H1 (cell line): ENCODE measurements at regions not wholly inside any gene's neighbourhood (a gene's known extent, or its start where the extent isn't known, plus 50 kb on each side); places are given as distances from the start of the nearest gene placed in this dataset.

Experiments used
- CTCF ChIA-PET: fragments of 300-600 bp; sonication (Branson Sonifier 250); formaldehyde crosslinking; loops from one replicate; lab custom pipeline; 2021; ENCODE audit not compliant: partially characterized antibody; lab: Charles Lee
- POLR2A ChIA-PET: fragments of 300-600 bp; sonication (Branson Sonifier 250); formaldehyde crosslinking; loops from one replicate; lab custom pipeline; 2021; ENCODE audit warnings: inconsistent platforms; ENCODE audit not compliant: partially characterized antibody; lab: Charles Lee
- DNase-seq, 2 experiments: peaks; one replicate each; pipeline versions ENCODE4 v3.0.0 to v3.0.0-alpha.2; 2010 to 2022; ENCODE audit warnings: low spot score in 2 of 2, low read depth in 1 of 2, mixed read lengths in 1 of 2
- FAIRE-seq: peaks from 2 replicates; lab custom pipeline; 2011; peaks lifted over from hg19 to GRCh38; lab: Jason Lieb, UNC
- H2AFZ ChIP-seq: 2 replicates; pipeline ENCODE4 v1.8.1; 2012; ENCODE audit warnings: low read length, inconsistent platforms
- H2AK5ac ChIP-seq: 2 replicates; pipeline ENCODE4 v1.6.1; 2013; ENCODE audit warnings: low read depth, low read length
- H2BK120ac ChIP-seq: replicated peaks from 2 replicates; pipeline ENCODE3; 2013; ENCODE audit warnings: low read depth, low read length, inconsistent platforms
- H2BK12ac ChIP-seq: 2 replicates; pipeline ENCODE4 v1.6.1; 2013; ENCODE audit warnings: low read depth, low read length
- H2BK15ac ChIP-seq: 2 replicates; pipeline ENCODE4 v1.6.1; 2013; ENCODE audit warnings: low read length
- H2BK20ac ChIP-seq: 2 replicates; pipeline ENCODE4 v1.6.1; 2013; ENCODE audit warnings: low read length
- H2BK5ac ChIP-seq: 2 replicates; pipeline ENCODE4 v1.6.1; 2013; ENCODE audit warnings: low read depth, low read length
- H3K14ac ChIP-seq: 2 replicates; pipeline ENCODE4 v1.6.1; 2013; ENCODE audit warnings: inconsistent platforms; ENCODE audit not compliant: insufficient read length
- H3K18ac ChIP-seq: 2 replicates; pipeline ENCODE4 v1.6.1; 2013; ENCODE audit warnings: low read length; ENCODE audit errors: extremely low read depth
- H3K23ac ChIP-seq: 2 replicates; pipeline ENCODE4 v1.6.1; 2013; ENCODE audit warnings: inconsistent platforms; ENCODE audit not compliant: insufficient read length
- H3K23me2 ChIP-seq: 2 replicates; pipeline ENCODE4 v1.6.1; 2013; ENCODE audit warnings: low read depth, low read length
- H3K27ac ChIP-seq: 2 replicates; pipeline ENCODE4 v1.6.1; 2011; ENCODE audit warnings: low read depth, low read length, inconsistent platforms
- H3K27me3 ChIP-seq, 4 experiments: replicated peaks in 1 of 4; 1 replicate in 1 of 4; 2 replicates in 3 of 4; pipeline versions ENCODE4 v1.6.1 to v1.8.1; 2011 to 2013; ENCODE audit warnings: low read length in 3 of 4, mild to moderate bottlenecking in 3 of 4, inconsistent platforms in 2 of 4, mixed read lengths in 2 of 4, moderate library complexity in 1 of 4; ENCODE audit not compliant: control insufficient read depth in 3 of 4, insufficient read depth in 3 of 4; ENCODE audit errors: extremely low read depth in 1 of 4
- H3K36me3 ChIP-seq, 4 experiments: 2 replicates each; pipeline versions ENCODE4 v1.6.1 to v1.8.1; 2011 to 2013; ENCODE audit warnings: mild to moderate bottlenecking in 4 of 4, low read length in 3 of 4, moderate library complexity in 2 of 4, control low read depth in 1 of 4, inconsistent platforms in 1 of 4; ENCODE audit not compliant: insufficient read depth in 4 of 4, control insufficient read depth in 2 of 4
- H3K4ac ChIP-seq: replicated peaks from 2 replicates; pipeline ENCODE3; 2013; ENCODE audit warnings: low read length, low read depth, mixed read lengths, inconsistent platforms; ENCODE audit not compliant: insufficient read length
- H3K4me1 ChIP-seq, 4 experiments: replicated peaks in 1 of 4; 1 replicate in 1 of 4; 2 replicates in 3 of 4; pipeline versions ENCODE4 v1.6.1 to v1.8.1; 2011 to 2013; ENCODE audit warnings: low read length in 3 of 4, inconsistent platforms in 2 of 4, mixed read lengths in 1 of 4; ENCODE audit not compliant: insufficient read depth in 4 of 4, control insufficient read depth in 3 of 4
- H3K4me2 ChIP-seq, 2 experiments: 2 replicates each; pipeline versions ENCODE4 v1.6.1 to v1.8.1; 2011 to 2013; ENCODE audit warnings: low read depth in 2 of 2, low read length in 2 of 2, control low read depth in 1 of 2, inconsistent platforms in 1 of 2, mild to moderate bottlenecking in 1 of 2; ENCODE audit not compliant: insufficient read depth in 1 of 2
- H3K4me3 ChIP-seq, 4 experiments: fragments of 200-600, 300-600 bp in 1 of 4; sonication (generic), shearing (Covaris generic), sonication (Bioruptor Twin) in 1 of 4; 2 replicates each; pipeline versions ENCODE4 v1.5.1 to v1.8.1; 2011 to 2016; ENCODE audit warnings: low read length in 4 of 4, low read depth in 3 of 4, control low read depth in 2 of 4, inconsistent platforms in 2 of 4, mild to moderate bottlenecking in 2 of 4, mixed read lengths in 1 of 4, moderate library complexity in 1 of 4; ENCODE audit not compliant: insufficient read depth in 2 of 4; ENCODE audit errors: extremely low read depth in 1 of 4
- H3K56ac ChIP-seq: replicated peaks from 2 replicates; pipeline ENCODE3; 2013; ENCODE audit warnings: low read depth, mild to moderate bottlenecking, mixed read lengths, low read length, inconsistent platforms; ENCODE audit not compliant: insufficient read length
- H3K79me1 ChIP-seq: 2 replicates; pipeline ENCODE4 v1.6.1; 2013; ENCODE audit warnings: low read depth, low read length, control low read depth
- H3K79me2 ChIP-seq, 2 experiments: 2 replicates each; pipeline versions ENCODE4 v1.6.1 to v1.8.1; 2012 to 2013; ENCODE audit warnings: low read length in 2 of 2, mild to moderate bottlenecking in 2 of 2, inconsistent platforms in 1 of 2; ENCODE audit not compliant: insufficient read depth in 2 of 2, control insufficient read depth in 1 of 2
- H3K9ac ChIP-seq, 4 experiments: replicated peaks in 1 of 4; 1 replicate in 1 of 4; 2 replicates in 3 of 4; pipeline versions ENCODE4 v1.6.1 to v1.8.1; 2011 to 2013; ENCODE audit warnings: low read depth in 3 of 4, low read length in 3 of 4, control low read depth in 2 of 4, mild to moderate bottlenecking in 2 of 4, moderate library complexity in 2 of 4, inconsistent platforms in 1 of 4; ENCODE audit errors: extremely low read depth in 1 of 4
- H3K9me3 ChIP-seq, 2 experiments: 2 replicates each; pipeline versions ENCODE4 v1.6.1 to v1.8.1; 2012 to 2013; ENCODE audit warnings: mild to moderate bottlenecking in 2 of 2, moderate library complexity in 2 of 2, control low read depth in 1 of 2, inconsistent platforms in 1 of 2, low read depth in 1 of 2, low read length in 1 of 2, mixed read lengths in 1 of 2; ENCODE audit not compliant: insufficient read depth in 2 of 2
- H4K20me1 ChIP-seq, 2 experiments: replicated peaks in 1 of 2; 2 replicates each; pipeline versions ENCODE3 to v1.8.1; 2011 to 2013; ENCODE audit warnings: inconsistent platforms in 2 of 2, low read length in 2 of 2, mild to moderate bottlenecking in 1 of 2; ENCODE audit not compliant: insufficient read depth in 2 of 2, control insufficient read depth in 1 of 2
- H4K5ac ChIP-seq: 2 replicates; pipeline ENCODE4 v1.6.1; 2013; ENCODE audit warnings: low read length, low read depth, mixed read lengths, inconsistent platforms; ENCODE audit not compliant: insufficient read length
- H4K8ac ChIP-seq: 2 replicates; pipeline ENCODE4 v1.8.0; 2013; ENCODE audit warnings: mild to moderate bottlenecking, moderate library complexity, low read length, inconsistent platforms; ENCODE audit not compliant: insufficient read depth; ENCODE audit errors: extremely low read depth
- H4K91ac ChIP-seq: replicated peaks from 2 replicates; pipeline ENCODE3; 2013; ENCODE audit warnings: low read length, mixed read lengths, inconsistent platforms; ENCODE audit not compliant: insufficient read length
- BCL11A ChIP-seq, 2 experiments: IDR thresholded peaks; one replicate each; pipeline ENCODE4 v1.6.1; 2011; ENCODE audit warnings: low read depth in 2 of 2, low read length in 2 of 2, mild to moderate bottlenecking in 2 of 2
- CREB1 ChIP-seq: IDR thresholded peaks from 2 replicates; pipeline ENCODE4 v1.6.1; 2012; ENCODE audit warnings: inconsistent platforms
- HDAC2 ChIP-seq, 2 experiments: fragments of 300-600 bp in 1 of 2; sonication (generic) in 1 of 2; IDR thresholded peaks; 2 replicates each; pipeline ENCODE4 v1.6.1; 2011 to 2012; ENCODE audit warnings: low read depth in 2 of 2, low read length in 2 of 2, mild to moderate bottlenecking in 2 of 2, moderate library complexity in 2 of 2, borderline replicate concordance in 1 of 2, inconsistent platforms in 1 of 2
- KDM4A ChIP-seq: IDR thresholded peaks from one replicate; pipeline ENCODE4 v1.7.1; 2012; ENCODE audit warnings: low read depth, mild to moderate bottlenecking, moderate library complexity, low read length, inconsistent platforms; ENCODE audit not compliant: severe bottlenecking
- NANOG ChIP-seq: IDR thresholded peaks from 2 replicates; pipeline ENCODE4 v1.6.1; 2011; ENCODE audit warnings: low read length, low read depth, mild to moderate bottlenecking, inconsistent platforms; ENCODE audit not compliant: insufficient read depth, poor library complexity, severe bottlenecking
- NRF1 ChIP-seq: IDR thresholded peaks from 2 replicates; pipeline ENCODE4 v1.6.1; 2011; ENCODE audit warnings: mild to moderate bottlenecking, low read depth, low read length, improper control_type of control experiment
- RAD21 ChIP-seq, 2 experiments: IDR thresholded peaks in 1 of 2; conservative IDR thresholded peaks in 1 of 2; 2 replicates each; pipeline ENCODE4 v1.6.1; 2011; ENCODE audit warnings: low read depth in 2 of 2, low read length in 2 of 2, improper control_type of control experiment in 1 of 2, inconsistent platforms in 1 of 2, mild to moderate bottlenecking in 1 of 2, moderate library complexity in 1 of 2
- RNF2 ChIP-seq: fragments of 200-900, 300-1000 bp; sonication (generic); IDR thresholded peaks from 2 replicates; pipeline ENCODE4 v1.7.1; 2016; ENCODE audit warnings: borderline replicate concordance, low read depth, mild to moderate bottlenecking, antibody characterized with exemption, low read length; ENCODE audit not compliant: poor library complexity, severe bottlenecking; ENCODE audit errors: missing control alignments
- TCF12 ChIP-seq: IDR thresholded peaks from 2 replicates; pipeline ENCODE4 v1.6.1; 2011; ENCODE audit warnings: low read depth, mild to moderate bottlenecking, low read length
- USF2 ChIP-seq: IDR thresholded peaks from 2 replicates; pipeline ENCODE4 v1.6.1; 2011; ENCODE audit warnings: low read length, improper control_type of control experiment
- YY1 ChIP-seq: IDR thresholded peaks from 2 replicates; pipeline ENCODE4 v1.6.1; 2011; ENCODE audit warnings: low read depth, mild to moderate bottlenecking, low read length
- WGBS, 2 experiments: shearing (Covaris generic) in 1 of 2; methylation state at CpG; one replicate each; pipeline versions ENCODE4 v1.1.6 to v1.1.7; 2013 to 2015; ENCODE audit warnings: low lambda C conversion rate in 2 of 2, mixed read lengths in 2 of 2, inconsistent platforms in 1 of 2, low coverage in 1 of 2, missing lambda C conversion rate in 1 of 2; ENCODE audit not compliant: insufficient replicate concordance in 2 of 2, insufficient coverage in 1 of 2, insufficient read length in 1 of 2; ENCODE audit errors: extremely low coverage in 1 of 2, missing lambda C conversion rate in 1 of 2; 5-methylcytosine and 5-hydroxymethylcytosine counted together

GRCh38 chr12:58980768-58981167, 60.5 kb upstream of the LRIG3 start:
- Histone ChIP-seq H2BK12ac (no peak overlapping the region), H3K4me3 (no peak overlapping the region), H3K36me3 (no peaks in the 10 kb centered on the region), H3K27me3 (no peaks in the 10 kb centered on the region), H3K18ac (no peak overlapping the region), H2BK20ac (no peak overlapping the region), H2AFZ (no peak overlapping the region), H3K23ac (no peak overlapping the region), H4K20me1 (no peaks in the 10 kb centered on the region), H3K9me3 (no peaks in the 10 kb centered on the region), H2BK15ac (no peak overlapping the region), H3K4me2 (no peak overlapping the region), H4K5ac (no peak overlapping the region), H3K9ac (no peak overlapping the region), H3K4ac (no peak overlapping the region), H2BK5ac (no peak overlapping the region), H3K79me2 (no peaks in the 10 kb centered on the region), H2BK120ac (no peak overlapping the region), H3K23me2 (no peaks in the 10 kb centered on the region), H3K56ac (no peak overlapping the region), H3K79me1 (no peaks in the 10 kb centered on the region), H3K27ac (no peak overlapping the region), H2AK5ac (no peak overlapping the region), H4K91ac (no peak overlapping the region), H3K4me1 (no peaks in the 10 kb centered on the region), H4K8ac (no peak overlapping the region), H3K14ac (no peak overlapping the region)
- WGBS, 2 experiments: 86% methylated on average over 1 of the region's 1 CpG; no CpG with 5 or more reads in 1 of the 2 experiments
- no peak for DNase-seq
- ChIA-PET POLR2A (no interaction called here), CTCF (interaction anchor here (0.5 to 1.2 kb wide), 3 partner anchors 56 to 76 kb away, joined by 3 to 4 read pairs (median 4); no protein-coding TSS in a partner anchor)
- FAIRE-seq: no peak
- no peak for TF ChIP-seq BCL11A (IDR thresholded peaks at IDR 0.05; ENCODE audit: low read depth in 2 of 2, low read length in 2 of 2)
- no peak for TF ChIP-seq NRF1
- TF ChIP-seq HDAC2 (IDR thresholded peaks at IDR 0.05; ENCODE audit: borderline replicate concordance in 1 of 2, low read depth in 2 of 2, low read length in 2 of 2): no peak
- no peak for TF ChIP-seq RAD21 (IDR thresholded peaks at IDR 0.05 in 1 of 2, conservative IDR thresholded peaks at IDR 0.05 in 1 of 2; ENCODE audit: low read depth in 2 of 2, low read length in 2 of 2)
- TF ChIP-seq TCF12: no peak
- TF ChIP-seq NANOG: no peak
- no peak for TF ChIP-seq CREB1
- no peak for TF ChIP-seq KDM4A
- no peak for TF ChIP-seq RNF2
- TF ChIP-seq USF2: no peak
- TF ChIP-seq YY1: no peak
